Hepatocyte (in vitro differentiated cells): ENCODE measurements at regions not wholly inside any gene's neighbourhood (a gene's known extent, or its start where the extent isn't known, plus 50 kb on each side); places are given as distances from the start of the nearest gene placed in this dataset.

Experiments
- DNase-seq: peaks from one replicate; pipeline ENCODE4 v3.0.0-alpha.2; 2016; ENCODE audit warnings: low spot score
- H2AFZ ChIP-seq: fragments of 200-600 bp; sonication (generic); 2 replicates; pipeline ENCODE4 v1.6.0; 2016; ENCODE audit warnings: antibody characterized with exemption, mild to moderate bottlenecking
- H3K27ac ChIP-seq: fragments of 200-600 bp; sonication (generic); 2 replicates; pipeline ENCODE4 v1.5.1; 2016; ENCODE audit warnings: mild to moderate bottlenecking
- H3K27me3 ChIP-seq: fragments of 200-600 bp; sonication (generic); 2 replicates; pipeline ENCODE4 v1.6.1; 2016
- H3K36me3 ChIP-seq: fragments of 200-600 bp; sonication (generic); replicated peaks from 2 replicates; pipeline ENCODE4 v1.5.1; 2016; ENCODE audit warnings: low read depth; ENCODE audit not compliant: insufficient read depth
- H3K4me1 ChIP-seq: fragments of 200-600 bp; sonication (generic); 2 replicates; pipeline ENCODE4 v1.5.1; 2016; ENCODE audit warnings: mild to moderate bottlenecking, moderate library complexity; ENCODE audit not compliant: insufficient read depth
- H3K4me2 ChIP-seq: fragments of 200-600 bp; sonication (generic); 2 replicates; pipeline ENCODE4 v1.6.0; 2016
- H3K4me3 ChIP-seq: fragments of 200-600 bp; sonication (generic); 2 replicates; pipeline ENCODE4 v1.5.1; 2016; ENCODE audit warnings: mild to moderate bottlenecking
- H3K79me2 ChIP-seq: fragments of 200-600 bp; sonication (generic); 2 replicates; pipeline ENCODE4 v1.6.0; 2017; ENCODE audit warnings: mild to moderate bottlenecking
- H3K9me2 ChIP-seq: fragments of 200-600 bp; sonication (generic); replicated peaks from 2 replicates; pipeline ENCODE4 v1.6.0; 2017; ENCODE audit warnings: mild to moderate bottlenecking; ENCODE audit not compliant: insufficient read depth
- H3K9me3 ChIP-seq: fragments of 200-600 bp; sonication (generic); 2 replicates; pipeline ENCODE4 v1.5.1; 2016; ENCODE audit warnings: low read depth, mild to moderate bottlenecking
- H4K20me1 ChIP-seq: fragments of 200-600 bp; sonication (generic); 2 replicates; pipeline ENCODE4 v1.6.0; 2016; ENCODE audit warnings: mild to moderate bottlenecking; ENCODE audit not compliant: insufficient read depth, poor library complexity, severe bottlenecking
- CTCF ChIP-seq: fragments of 200-600 bp; sonication (generic); IDR thresholded peaks from 2 replicates; pipeline ENCODE4 v1.5.1; 2016; ENCODE audit warnings: antibody characterized with exemption, mild to moderate bottlenecking; ENCODE audit not compliant: poor library complexity
- EZH2 ChIP-seq: fragments of 200-600 bp; sonication (generic); IDR thresholded peaks from 2 replicates; pipeline ENCODE4 v1.6.1; 2016; ENCODE audit warnings: antibody characterized with exemption, mild to moderate bottlenecking, borderline replicate concordance
- EZH2phosphoT487 ChIP-seq: fragments of 200-600 bp; sonication (generic); IDR thresholded peaks from one replicate; pipeline ENCODE4 v1.6.1; 2018; ENCODE audit warnings: antibody characterized with exemption, mild to moderate bottlenecking, low read depth, moderate library complexity; ENCODE audit not compliant: unreplicated experiment, severe bottlenecking
- WGBS: methylation state at CpG from one replicate; pipeline ENCODE4 v1.1.6; 2016; ENCODE audit warnings: low lambda C conversion rate; ENCODE audit errors: missing lambda C conversion rate; 5-methylcytosine and 5-hydroxymethylcytosine counted together

- no peak overlapping the region for H3K27ac ChIP-seq
- H3K4me1 ChIP-seq = peaks cover 16% of the 10 kb centered on the region
- DNase-seq = no peak
- H3K4me2 ChIP-seq = no peak overlapping the region
- TF ChIP-seq EZH2phosphoT487 (no peak), CTCF (no peak), EZH2 (no peak)
- no peaks in the 10 kb centered on the region for H3K27me3 ChIP-seq
- no peak overlapping the region for H2AFZ ChIP-seq
- no peak overlapping the region for H3K4me3 ChIP-seq
- no peaks in the 10 kb centered on the region for H3K9me3 ChIP-seq
- H3K36me3 ChIP-seq = no peaks in the 10 kb centered on the region
- WGBS = 40% methylated on average over 2 of the region's 2 CpGs
- H3K9me2 ChIP-seq = no peaks in the 10 kb centered on the region
- no peaks in the 10 kb centered on the region for H4K20me1 ChIP-seq
- H3K79me2 ChIP-seq = no peaks in the 10 kb centered on the region
Measured at GRCh38 chr3:188082031-188082430, 71.9 kb upstream of the LPP start.

- no peaks in the 10 kb centered on the region for H4K20me1 ChIP-seq
- no peaks in the 10 kb centered on the region for H3K79me2 ChIP-seq
- H3K4me2 ChIP-seq = no peak overlapping the region
- H2AFZ ChIP-seq = no peak overlapping the region
- no peak overlapping the region for H3K4me3 ChIP-seq
- no peaks in the 10 kb centered on the region for H3K9me2 ChIP-seq
- no peak overlapping the region for H3K27ac ChIP-seq
- no peak for DNase-seq
- TF ChIP-seq CTCF (no peak), EZH2 (no peak), EZH2phosphoT487 (no peak)
- H3K27me3 ChIP-seq = no peaks in the 10 kb centered on the region
- no peaks in the 10 kb centered on the region for H3K36me3 ChIP-seq
- peaks cover 16% of the 10 kb centered on the region for H3K4me1 ChIP-seq
- 73% methylated on average over 1 of the region's 1 CpG for WGBS
- H3K9me3 ChIP-seq = no peaks in the 10 kb centered on the region
Measured at GRCh38 chr3:188082450-188082849, 71.5 kb upstream of the LPP start.

GRCh38 chr3:188083011-188083410, 70.9 kb upstream of the LPP start:
- DNase-seq = no peak
- no peaks in the 10 kb centered on the region for H4K20me1 ChIP-seq

More at GRCh38 chr3:188083011-188083410, 70.9 kb upstream of the LPP start:
- no peak overlapping the region for H3K4me3 ChIP-seq
- TF ChIP-seq EZH2 (no peak), EZH2phosphoT487 (no peak), CTCF (no peak)
- H3K9me3 ChIP-seq = no peaks in the 10 kb centered on the region
- H3K27ac ChIP-seq = no peak overlapping the region
- WGBS = 73% methylated on average over 1 of the region's 1 CpG
- peak overlapping the region; percentile 19 for H3K4me2 ChIP-seq
- no peaks in the 10 kb centered on the region for H3K27me3 ChIP-seq
- H3K36me3 ChIP-seq = no peaks in the 10 kb centered on the region
- H3K9me2 ChIP-seq = no peaks in the 10 kb centered on the region
- H2AFZ ChIP-seq = no peak overlapping the region
- H3K4me1 ChIP-seq = peaks cover 16% of the 10 kb centered on the region
- no peaks in the 10 kb centered on the region for H3K79me2 ChIP-seq
